ENCODE measurements at regions not wholly inside any gene's neighbourhood (a gene's known extent, or its start where the extent isn't known, plus 50 kb on each side); places are given as distances from the start of the nearest gene placed in this dataset.
A peak's percentile ranks its signal among the peaks of the same experiment; 100 is the strongest.

DNA sequence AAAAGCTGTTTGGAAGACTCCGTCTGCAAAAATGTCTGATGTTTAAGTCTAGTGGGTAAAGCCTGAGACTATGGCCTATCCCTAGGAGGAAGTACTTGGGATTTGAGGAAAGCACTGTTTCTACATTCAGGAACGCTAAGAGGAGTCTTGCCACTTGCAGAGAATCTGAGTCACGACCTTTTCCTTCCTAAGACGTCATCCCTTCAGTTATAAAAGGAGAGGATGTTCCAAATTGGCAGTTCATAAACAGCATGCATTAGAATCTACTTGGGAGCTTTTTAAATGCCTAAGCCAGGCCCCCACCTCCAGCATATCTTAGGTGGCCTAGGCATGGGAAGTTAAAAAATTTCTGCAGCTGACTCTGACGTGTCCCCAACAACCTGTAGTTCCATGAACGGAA is 125.9 kb downstream of the TTC32 start:
- no peaks in the 10 kb centered on the region for H3K4me1 ChIP-seq
- H3K27me3 ChIP-seq: no peaks in the 10 kb centered on the region
- H3K4me3 ChIP-seq: no peak overlapping the region
- 81 to 87% methylated on average over 4 to 6 of the region's 6 CpGs for WGBS, 2 donors
- H3K9me3 ChIP-seq: no peaks in the 10 kb centered on the region
- no peak overlapping the region for H3K27ac ChIP-seq
- intact Hi-C loops (cut with DNase I): no loop called here
- no peak for TF ChIP-seq POLR2A (IDR thresholded peaks at IDR 0.05)
- TF ChIP-seq, protein P1, sequence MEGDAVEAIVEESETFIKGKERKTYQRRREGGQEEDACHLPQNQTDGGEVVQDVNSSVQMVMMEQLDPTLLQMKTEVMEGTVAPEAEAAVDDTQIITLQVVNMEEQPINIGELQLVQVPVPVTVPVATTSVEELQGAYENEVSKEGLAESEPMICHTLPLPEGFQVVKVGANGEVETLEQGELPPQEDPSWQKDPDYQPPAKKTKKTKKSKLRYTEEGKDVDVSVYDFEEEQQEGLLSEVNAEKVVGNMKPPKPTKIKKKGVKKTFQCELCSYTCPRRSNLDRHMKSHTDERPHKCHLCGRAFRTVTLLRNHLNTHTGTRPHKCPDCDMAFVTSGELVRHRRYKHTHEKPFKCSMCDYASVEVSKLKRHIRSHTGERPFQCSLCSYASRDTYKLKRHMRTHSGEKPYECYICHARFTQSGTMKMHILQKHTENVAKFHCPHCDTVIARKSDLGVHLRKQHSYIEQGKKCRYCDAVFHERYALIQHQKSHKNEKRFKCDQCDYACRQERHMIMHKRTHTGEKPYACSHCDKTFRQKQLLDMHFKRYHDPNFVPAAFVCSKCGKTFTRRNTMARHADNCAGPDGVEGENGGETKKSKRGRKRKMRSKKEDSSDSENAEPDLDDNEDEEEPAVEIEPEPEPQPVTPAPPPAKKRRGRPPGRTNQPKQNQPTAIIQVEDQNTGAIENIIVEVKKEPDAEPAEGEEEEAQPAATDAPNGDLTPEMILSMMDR (IDR thresholded peaks at IDR 0.05): no peak
- no peaks in the 10 kb centered on the region for H3K36me3 ChIP-seq
- DNase-seq: no peak

DNA sequence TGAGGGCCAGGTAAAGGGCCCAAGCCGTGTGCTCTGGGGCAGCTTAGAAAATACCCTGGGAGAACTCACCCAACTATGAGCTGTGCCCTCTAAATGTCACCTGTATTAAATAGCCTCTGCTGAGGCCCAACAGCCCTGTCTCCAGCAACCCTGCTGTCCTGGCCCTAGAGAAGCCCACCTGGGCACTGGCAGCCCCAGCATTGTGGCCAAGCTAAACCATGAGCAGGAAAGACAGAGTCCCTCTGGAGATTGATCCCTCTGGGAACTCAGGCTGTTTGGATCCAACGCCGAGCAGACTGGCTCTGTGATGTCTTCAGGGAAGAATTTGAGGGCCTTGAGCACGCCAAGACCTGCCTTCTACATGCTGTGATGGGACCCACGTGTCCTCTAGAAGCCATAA is 126.5 kb downstream of the TTC32 start:
- no peaks in the 10 kb centered on the region for H3K27me3 ChIP-seq
- no peaks in the 10 kb centered on the region for H3K9me3 ChIP-seq
- TF ChIP-seq, protein P1 (IDR thresholded peaks at IDR 0.05): no peak
- TF ChIP-seq POLR2A (IDR thresholded peaks at IDR 0.05): no peak
- no peaks in the 10 kb centered on the region for H3K36me3 ChIP-seq
- no peak for DNase-seq
- no peak overlapping the region for H3K27ac ChIP-seq
- H3K4me3 ChIP-seq: no peak overlapping the region
- H3K4me1 ChIP-seq: no peaks in the 10 kb centered on the region
- WGBS, 2 donors: 53 to 100% methylated on average over 1 to 4 of the region's 5 CpGs
- intact Hi-C loops (cut with DNase I): no loop called here

DNA sequence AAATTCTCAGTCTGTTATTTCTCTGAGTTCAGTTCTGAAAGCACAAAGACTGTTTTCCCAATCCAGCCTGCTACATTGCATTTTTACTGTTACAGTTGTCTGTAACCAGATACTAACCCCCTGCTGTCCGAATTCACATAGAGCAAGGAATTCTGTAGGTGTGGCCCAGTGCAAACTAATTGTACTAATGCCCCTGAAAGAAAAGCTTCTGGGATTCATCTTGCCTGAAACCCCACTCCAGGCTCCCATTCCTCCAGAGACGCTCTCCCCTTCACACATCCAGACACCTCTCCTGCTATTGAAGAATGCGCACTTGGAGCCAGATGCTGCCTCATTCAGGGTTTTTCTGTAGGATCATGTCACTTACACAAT is 127.0 kb downstream of the TTC32 start:
- intact Hi-C loops (cut with DNase I): no loop called here
- no peaks in the 10 kb centered on the region for H3K4me1 ChIP-seq
- no peaks in the 10 kb centered on the region for H3K9me3 ChIP-seq
- H3K36me3 ChIP-seq: no peaks in the 10 kb centered on the region
- no peak for DNase-seq
- TF ChIP-seq, protein P1 (IDR thresholded peaks at IDR 0.05): no peak
- no peak for TF ChIP-seq POLR2A (IDR thresholded peaks at IDR 0.05)
- H3K27me3 ChIP-seq: no peaks in the 10 kb centered on the region
- no peak overlapping the region for H3K27ac ChIP-seq
- WGBS, 2 donors: 83 to 87% methylated on average over 2 to 3 of the region's 3 CpGs
- no peak overlapping the region for H3K4me3 ChIP-seq

DNA sequence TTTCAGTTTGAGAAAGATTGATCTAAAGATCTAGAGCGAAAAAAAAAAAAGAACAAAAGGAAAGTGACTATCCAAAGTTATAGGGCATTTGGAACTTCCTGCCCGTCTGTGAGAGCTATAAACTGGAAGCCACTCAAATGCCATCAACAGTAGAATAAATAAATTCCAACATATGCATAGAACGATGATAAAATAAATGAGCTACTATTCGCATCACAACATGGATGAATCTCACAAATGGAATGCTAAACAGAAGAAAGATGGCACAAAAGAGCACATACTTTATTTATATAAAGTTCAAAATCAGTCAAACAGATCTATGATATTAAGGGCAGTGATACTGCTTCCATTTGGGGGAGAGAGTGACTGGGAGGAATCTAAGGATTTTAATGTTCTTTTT is 128.8 kb downstream of the TTC32 start:
- no peaks in the 10 kb centered on the region for H3K4me1 ChIP-seq
- WGBS, 2 donors: 65 to 74% methylated on average over 4 of the region's 4 CpGs
- TF ChIP-seq, protein P1 (IDR thresholded peaks at IDR 0.05): no peak
- TF ChIP-seq POLR2A (IDR thresholded peaks at IDR 0.05): no peak

DNA sequence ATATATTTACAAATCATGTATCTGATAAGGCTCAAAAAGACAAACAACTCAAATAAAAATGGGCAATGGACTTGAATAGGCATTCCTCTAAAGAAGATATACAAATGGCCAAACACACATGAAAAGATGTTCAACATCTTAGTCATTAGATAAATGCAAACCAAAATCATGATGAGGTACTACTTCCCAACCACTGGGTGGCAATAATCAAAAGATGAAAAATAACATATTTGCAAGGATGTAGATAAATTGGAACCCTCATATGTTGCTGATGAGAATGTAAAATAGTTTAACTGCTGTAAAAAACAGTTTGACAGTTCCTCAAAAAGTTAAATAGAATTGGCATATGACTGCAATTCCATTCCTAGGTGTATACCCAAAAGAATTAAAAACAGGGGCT is 132.3 kb downstream of the TTC32 start:
- intact Hi-C loops (cut with DNase I): no loop called here

More for the DNA sequence above, 128.8 kb downstream of the TTC32 start:
- H3K27me3 ChIP-seq: no peaks in the 10 kb centered on the region
- no peaks in the 10 kb centered on the region for H3K36me3 ChIP-seq
- intact Hi-C loops (cut with DNase I): no loop called here
- no peaks in the 10 kb centered on the region for H3K9me3 ChIP-seq
- H3K27ac ChIP-seq: no peak overlapping the region
- H3K4me3 ChIP-seq: no peak overlapping the region
- DNase-seq: no peak

More for the DNA sequence above, 132.3 kb downstream of the TTC32 start:
- Histone ChIP-seq H3K27ac (no peak overlapping the region), H3K4me1 (no peaks in the 10 kb centered on the region), H3K36me3 (no peaks in the 10 kb centered on the region), H3K9me3 (no peaks in the 10 kb centered on the region), H3K27me3 (no peaks in the 10 kb centered on the region), H3K4me3 (no peak overlapping the region)
- no peak for TF ChIP-seq POLR2A (IDR thresholded peaks at IDR 0.05)
- TF ChIP-seq, protein P1 (IDR thresholded peaks at IDR 0.05): peak in 1 of 6 experiments; percentile 41
- no peak for DNase-seq

All from esophagus squamous epithelium (tissue), 5 donors.